HG03378 (cell line): ENCODE measurements at regions not wholly inside any gene's neighbourhood (a gene's known extent, or its start where the extent isn't known, plus 50 kb on each side); places are given as distances from the start of the nearest gene placed in this dataset.
"Not testable (repeated sequence)": the region's sequence is repeated elsewhere in the genome, so short reads cannot be mapped to it uniquely, and the experiment has no call there.

Source experiments
- ATAC-seq: cut with Tn5 transposase; IDR thresholded peaks from one replicate; pipeline ENCODE4 v1.9.1; 2021; ENCODE audit warnings: mild to moderate bottlenecking, moderate library complexity; ENCODE audit not compliant: unreplicated experiment

DNA sequence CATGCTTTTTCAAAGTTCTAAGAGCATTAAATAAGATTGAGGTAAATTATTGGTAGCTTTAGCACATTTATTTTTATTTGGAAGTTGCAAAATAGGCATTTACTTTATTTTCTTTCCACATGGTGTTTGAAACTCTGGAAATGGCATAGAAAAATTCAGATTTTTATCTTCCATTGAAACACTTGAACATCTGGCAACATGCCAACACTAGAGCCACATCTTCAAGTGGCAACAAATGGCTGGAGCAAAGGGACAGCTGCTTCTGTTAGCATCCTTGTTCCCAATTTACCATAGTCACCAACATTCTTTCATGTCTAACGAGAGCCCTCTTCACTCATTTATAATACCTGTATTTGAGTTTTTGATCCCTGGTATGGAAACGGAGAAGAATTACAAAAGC, 539.9 kb downstream of the ZNF608 start:
- ATAC-seq, result no peak

- ATAC-seq, result no peak
Measured at GRCh38 chr5:124203303-124203702, 543.1 kb downstream of the ZNF608 start.

- ATAC-seq, result no peak
Measured at GRCh38 chr5:124200381-124200780, 546.1 kb downstream of the ZNF608 start.

DNA sequence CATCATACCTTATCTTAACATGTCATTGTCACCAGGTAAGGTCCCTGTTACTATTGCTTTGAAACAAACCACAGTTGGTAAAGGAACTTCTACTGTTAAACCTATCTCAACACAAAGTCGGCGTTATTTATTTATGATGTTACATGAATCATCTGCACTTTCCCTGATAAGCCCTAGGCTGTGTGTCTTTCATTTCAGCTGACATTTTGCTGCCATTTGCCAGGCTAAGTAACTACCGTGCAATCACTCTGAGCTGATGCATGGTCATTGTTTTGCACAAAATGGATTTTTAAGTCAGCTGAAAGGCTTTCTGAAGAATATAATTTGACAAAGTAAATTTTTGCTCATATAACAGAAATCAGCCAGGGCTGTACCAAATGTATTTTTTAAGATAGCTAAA, 546.5 kb downstream of the ZNF608 start:
- ATAC-seq, result no peak

GRCh38 chr5:124195411-124195810, 551.0 kb downstream of the ZNF608 start:
- no peak for ATAC-seq

GRCh38 chr5:124194282-124194681, 552.2 kb downstream of the ZNF608 start:
- ATAC-seq, result no peak

- ATAC-seq, result no peak
Measured at GRCh38 chr5:124193371-124193789, 553.1 kb downstream of the ZNF608 start.

GRCh38 chr5:124192716-124193115, 553.7 kb downstream of the ZNF608 start:
- ATAC-seq, result no peak

DNA sequence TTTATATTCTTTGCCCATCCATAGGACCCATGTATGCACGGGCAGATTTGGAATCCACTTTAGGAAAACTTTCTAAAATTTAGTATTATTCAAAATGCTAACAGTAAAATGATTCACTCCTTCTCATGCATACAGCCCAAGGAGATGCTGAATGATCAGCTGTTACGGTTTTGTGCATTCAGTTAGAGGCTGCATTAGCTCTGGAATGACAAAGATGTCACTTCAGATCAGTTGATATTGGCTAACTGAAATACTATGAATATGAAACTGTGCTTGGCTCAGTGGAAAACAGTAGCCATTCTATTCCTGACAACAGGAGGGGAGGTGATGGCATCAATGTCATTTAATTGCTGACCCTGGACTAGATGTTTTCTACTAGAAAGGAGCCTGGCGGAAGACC, 560.7 kb downstream of the ZNF608 start:
- ATAC-seq, result no peak

DNA sequence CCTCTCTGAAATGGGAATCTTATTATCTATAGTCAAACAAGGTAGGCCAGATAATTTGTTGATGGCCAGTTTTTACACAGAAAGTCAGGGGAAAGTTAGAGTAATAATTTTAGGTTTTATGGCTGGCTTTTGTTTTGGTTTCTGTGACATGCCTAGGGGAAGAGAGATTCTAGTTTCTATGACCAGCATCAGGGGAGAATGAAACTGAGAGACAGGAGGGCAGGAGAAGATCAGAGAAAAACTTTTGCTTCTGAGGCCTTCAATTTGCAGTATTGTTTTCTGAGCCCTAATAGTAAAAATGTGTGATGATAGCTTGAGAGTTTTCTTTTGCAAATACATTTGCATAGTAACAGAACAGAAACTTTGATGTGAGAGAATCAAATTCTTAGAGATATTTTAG, 564.3 kb downstream of the ZNF608 start:
- ATAC-seq, result no peak

- ATAC-seq, result no peak
Measured at GRCh38 chr5:124180875-124181461, 565.5 kb downstream of the ZNF608 start.

DNA sequence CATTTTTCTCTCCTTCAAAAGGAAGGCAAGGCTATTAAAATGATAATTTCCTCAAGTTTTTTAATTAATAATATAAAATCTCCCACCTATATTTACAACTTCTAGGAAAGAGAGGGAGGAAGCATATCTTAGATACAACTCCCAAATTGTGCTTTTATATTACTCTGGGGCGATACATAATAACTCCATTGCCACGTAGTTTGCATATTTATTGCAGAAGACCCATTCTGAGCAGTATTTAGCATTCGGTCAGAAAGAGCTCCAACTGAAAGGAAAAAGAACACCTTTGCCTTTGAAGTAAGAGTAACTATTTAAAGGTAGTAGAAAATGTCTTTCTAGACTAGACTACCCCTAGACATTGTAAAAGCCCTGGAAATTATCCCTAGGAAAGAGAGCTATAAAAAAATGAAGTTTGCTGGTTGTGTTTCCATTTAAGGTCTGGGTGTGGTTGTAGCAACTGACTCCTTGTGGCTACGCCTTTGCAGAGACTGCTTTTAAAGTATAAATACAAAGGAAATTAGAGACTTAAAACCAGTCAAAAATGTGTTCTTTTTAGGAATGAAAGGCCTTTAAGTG, 566.1 kb downstream of the ZNF608 start:
- ATAC-seq, result no peak

DNA sequence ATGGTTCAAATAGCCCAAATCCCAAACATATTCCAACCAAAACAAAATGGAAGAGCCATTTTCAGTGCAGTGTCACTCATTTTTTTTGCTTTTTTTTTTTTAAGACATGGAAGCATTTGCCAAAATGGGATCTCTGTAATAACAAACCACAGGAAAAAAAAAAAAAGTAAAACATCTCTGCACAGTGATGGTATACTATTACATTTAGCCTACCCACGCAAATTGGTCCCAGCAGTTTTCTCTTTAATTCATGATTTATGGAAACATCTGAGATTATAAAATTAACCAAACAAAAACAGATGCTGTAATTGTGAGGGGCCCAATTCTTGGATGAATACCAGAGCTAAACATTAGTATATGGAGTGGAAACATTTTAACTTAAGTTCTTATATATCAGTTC, 566.6 kb downstream of the ZNF608 start:
- no peak for ATAC-seq

GRCh38 chr5:124178050-124178449, 568.4 kb downstream of the ZNF608 start:
- ATAC-seq, result no peak

- ATAC-seq, result no peak
Measured at GRCh38 chr5:124176692-124177091, 569.7 kb downstream of the ZNF608 start.

DNA sequence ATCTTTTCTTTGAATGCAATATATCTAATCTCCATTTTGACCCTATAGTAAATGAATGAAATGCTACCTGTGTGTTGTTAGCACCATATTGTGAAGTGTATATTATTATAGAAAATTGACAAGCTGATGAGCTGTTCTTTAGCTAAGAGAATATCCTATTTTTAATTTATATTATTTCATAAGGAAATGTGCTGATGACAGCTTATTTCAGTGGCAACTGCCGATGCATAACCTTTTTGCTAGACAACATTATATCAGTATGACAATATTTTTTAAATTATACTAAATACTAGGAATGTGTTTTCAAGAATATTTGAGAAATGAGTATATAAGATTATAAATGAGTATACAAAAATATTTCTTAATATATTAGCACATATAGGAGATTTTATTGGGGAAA, 573.1 kb downstream of the ZNF608 start:
- no peak for ATAC-seq

DNA sequence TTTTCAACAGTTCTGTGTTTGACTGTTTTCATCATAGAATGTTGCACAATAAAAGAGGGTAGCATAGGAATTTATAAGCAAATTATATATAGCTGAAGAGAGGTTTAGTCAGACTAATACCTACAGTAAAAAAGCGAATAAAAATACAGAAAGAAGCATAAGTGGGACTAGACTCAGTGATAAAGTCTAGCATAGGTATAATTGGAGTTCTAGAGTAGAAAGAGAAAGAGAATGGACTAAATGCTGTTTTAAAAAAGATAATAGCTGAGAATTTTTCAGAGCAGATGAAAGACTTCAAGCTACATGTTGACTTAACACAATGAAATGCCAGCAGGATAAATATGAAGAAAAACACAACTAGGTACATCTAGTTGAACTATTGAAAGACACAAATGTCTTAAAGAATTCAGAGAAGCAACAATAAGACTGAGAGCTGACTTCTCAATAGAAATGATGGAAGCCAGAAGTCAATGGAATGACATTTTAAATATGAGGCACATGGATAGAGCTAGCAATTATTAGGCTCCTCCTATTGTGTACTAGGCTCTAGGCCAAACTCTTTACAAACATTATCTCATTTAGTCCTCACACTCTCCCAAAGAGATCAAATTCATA, 573.9 kb downstream of the ZNF608 start:
- no peak for ATAC-seq

- not testable (repeated sequence) for ATAC-seq
Measured at GRCh38 chr5:124168093-124168492, 578.3 kb downstream of the ZNF608 start.

DNA sequence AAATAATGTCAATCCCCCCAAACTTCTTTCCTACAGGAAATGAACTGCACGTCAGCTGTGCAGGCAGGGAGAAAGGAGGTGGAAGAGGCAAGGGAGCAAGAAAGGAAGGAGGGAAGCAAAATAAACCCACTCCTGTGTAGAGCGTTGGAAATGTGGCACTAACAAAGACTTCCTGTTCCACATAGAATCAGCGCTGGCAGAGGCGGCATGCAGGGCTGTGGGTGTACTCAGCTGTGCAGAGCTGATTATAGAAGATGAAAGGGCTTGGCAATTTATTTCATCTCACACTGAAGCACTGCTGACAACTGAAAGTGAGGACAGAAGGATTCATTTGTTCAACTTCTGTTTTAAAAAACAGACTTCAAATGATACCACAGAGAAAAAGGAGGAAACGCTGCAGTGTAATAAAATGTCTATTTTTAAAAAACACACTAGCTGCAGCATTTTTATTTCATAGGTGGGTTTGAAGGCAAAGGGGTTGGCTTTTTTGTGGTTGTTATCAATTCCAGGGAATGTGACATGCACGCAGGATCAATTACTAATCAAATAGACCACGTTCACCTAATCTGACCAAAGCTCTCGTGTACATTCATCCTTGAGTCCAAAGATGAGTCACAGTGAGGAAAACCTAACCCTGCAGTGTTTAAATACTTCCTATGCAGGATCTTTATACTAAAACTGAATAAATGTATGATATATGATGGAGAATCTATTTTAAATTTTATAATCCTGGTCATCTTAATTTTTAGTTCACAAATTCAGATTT, 583.5 kb downstream of the ZNF608 start:
- no peak for ATAC-seq

- ATAC-seq, result no peak
Measured at GRCh38 chr5:124161266-124161665, 585.2 kb downstream of the ZNF608 start.

DNA sequence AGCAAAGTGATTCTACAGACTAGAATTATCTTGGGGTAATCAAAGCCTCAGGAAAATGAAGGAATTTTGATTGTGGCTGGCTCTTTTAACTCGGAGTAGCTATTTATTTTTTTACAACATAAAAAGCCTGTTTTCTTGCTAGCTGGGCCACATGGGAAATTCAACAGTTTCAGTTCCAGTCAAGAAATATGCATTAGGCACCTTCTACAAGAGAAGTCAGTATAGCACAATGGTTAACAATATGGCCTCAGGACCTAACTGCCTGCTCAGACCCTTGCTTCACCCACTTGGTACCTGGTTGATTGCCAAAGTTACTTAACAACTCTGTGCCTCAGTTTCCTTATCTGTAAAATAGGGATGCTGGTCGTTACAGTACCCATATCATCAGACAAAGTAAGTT, 586.2 kb downstream of the ZNF608 start:
- no peak for ATAC-seq

- peak; percentile 69 for ATAC-seq
Measured at GRCh38 chr5:124157320-124157719, 589.1 kb downstream of the ZNF608 start.
